SK-N-SH treated with all-trans-retinoic acid at 6 μM for 48 hours (cell line): ENCODE measurements at regions not wholly inside any gene's neighbourhood (a gene's known extent, or its start where the extent isn't known, plus 50 kb on each side); places are given as distances from the start of the nearest gene placed in this dataset.

Experiments
- ATAC-seq: fragments of 200-7000 bp; cut with Tn5 transposase; 3 replicates; pipeline ENCODE4 v1.9.1; 2020; ENCODE audit warnings: mild to moderate bottlenecking, moderate library complexity
- ARNTL ChIP-seq: fragments of 450-650 bp; formaldehyde crosslinking; IDR thresholded peaks from 2 replicates; pipeline ENCODE4 v1.5.0; 2020; ENCODE audit warnings: low read depth, mild to moderate bottlenecking, moderate library complexity, borderline replicate concordance
- CREB5 ChIP-seq: fragments of 250-450 bp; sonication (Bioruptor Pico); IDR thresholded peaks from 2 replicates; pipeline ENCODE4 v1.5.1; 2020; ENCODE audit warnings: low read depth, mild to moderate bottlenecking, moderate library complexity
- CSRNP3 ChIP-seq: fragments of 250-450 bp; sonication (Bioruptor Pico); IDR thresholded peaks from 2 replicates; pipeline ENCODE4 v1.5.1; 2021; ENCODE audit warnings: mild to moderate bottlenecking, moderate library complexity
- ESRRG ChIP-seq: fragments of 250-450 bp; sonication (Bioruptor Pico); IDR thresholded peaks from 2 replicates; pipeline ENCODE4 v1.6.1; 2021; ENCODE audit warnings: mild to moderate bottlenecking
- ISL1 ChIP-seq: fragments of 250-450 bp; sonication (Bioruptor Pico); IDR thresholded peaks from 2 replicates; pipeline ENCODE4 v2.1.2; 2022; ENCODE audit warnings: mild to moderate bottlenecking, moderate library complexity
- PATZ1 ChIP-seq: fragments of 250-450 bp; sonication (Bioruptor Pico); IDR thresholded peaks from 2 replicates; pipeline ENCODE4 v1.8.0; 2020; ENCODE audit warnings: mild to moderate bottlenecking, moderate library complexity, borderline replicate concordance
- PPARA ChIP-seq: fragments of 250-450 bp; sonication (Bioruptor Pico); IDR thresholded peaks from 2 replicates; pipeline ENCODE4 v1.5.0; 2020; ENCODE audit warnings: mild to moderate bottlenecking, borderline replicate concordance
- SNAI2 ChIP-seq: fragments of 250-450 bp; sonication (Bioruptor Pico); IDR thresholded peaks from 2 replicates; pipeline ENCODE4 v1.5.0; 2020; ENCODE audit warnings: mild to moderate bottlenecking, moderate library complexity
- TOX ChIP-seq: fragments of 250-450 bp; sonication (Bioruptor Pico); IDR thresholded peaks from 2 replicates; pipeline ENCODE4 v1.8.0; 2021; ENCODE audit warnings: mild to moderate bottlenecking, moderate library complexity, borderline replicate concordance
- TSHZ2 ChIP-seq: fragments of 250-450 bp; sonication (Bioruptor Pico); IDR thresholded peaks from 2 replicates; pipeline ENCODE4 v1.5.0; 2020; ENCODE audit warnings: mild to moderate bottlenecking, moderate library complexity
- ZFP3 ChIP-seq: fragments of 250-450 bp; sonication (Bioruptor Pico); IDR thresholded peaks from 2 replicates; pipeline ENCODE4 v1.5.0; 2020; ENCODE audit warnings: mild to moderate bottlenecking, moderate library complexity
- ZFP30 ChIP-seq: fragments of 450-650 bp; formaldehyde crosslinking; IDR thresholded peaks from 2 replicates; pipeline ENCODE4 v1.5.0; 2022; ENCODE audit warnings: mild to moderate bottlenecking, moderate library complexity
- ZNF70 ChIP-seq: fragments of 450-650 bp; formaldehyde crosslinking; IDR thresholded peaks from 2 replicates; pipeline ENCODE4 v1.5.0; 2020; ENCODE audit warnings: mild to moderate bottlenecking, moderate library complexity
- ZNF8 ChIP-seq: fragments of 450-650 bp; formaldehyde crosslinking; IDR thresholded peaks from 2 replicates; pipeline ENCODE4 v1.5.0; 2020; ENCODE audit warnings: mild to moderate bottlenecking, moderate library complexity

GRCh38 chr10:129004398-129004797 is 462.6 kb upstream of the MGMT start (continued):
- no peak for TF ChIP-seq CREB5

GRCh38 chr10:129005080-129005479 is 462.0 kb upstream of the MGMT start:
- TF ChIP-seq PATZ1 (CRISPR knock-in tag) (no peak), TSHZ2 (no peak), TOX (CRISPR knock-in tag) (no peak), ESRRG (no peak), CSRNP3 (CRISPR knock-in tag) (no peak), ZNF70 (CRISPR knock-in tag) (no peak)
- no peak for ATAC-seq

GRCh38 chr10:129005804-129006203 is 461.2 kb upstream of the MGMT start:
- no peak for ATAC-seq
- TF ChIP-seq ZNF8 (CRISPR knock-in tag) (no peak), ZFP3 (no peak), SNAI2 (no peak), ESRRG (no peak), PATZ1 (CRISPR knock-in tag) (no peak), ZFP30 (CRISPR knock-in tag) (no peak), CSRNP3 (CRISPR knock-in tag) (no peak), TSHZ2 (no peak)

GRCh38 chr10:129018511-129018910 is 448.5 kb upstream of the MGMT start:
- TF ChIP-seq ARNTL (CRISPR knock-in tag): no peak
- TF ChIP-seq ISL1 (CRISPR knock-in tag): no peak
- no peak for TF ChIP-seq ZFP30 (CRISPR knock-in tag)
- TF ChIP-seq PPARA (CRISPR knock-in tag): no peak
- no peak for TF ChIP-seq CREB5
- no peak for TF ChIP-seq ZFP3
- TF ChIP-seq, all 23 proteins: peak for 0
- no peak for ATAC-seq
